AG04450 (cell line): ENCODE measurements at regions not wholly inside any gene's neighbourhood (a gene's known extent, or its start where the extent isn't known, plus 50 kb on each side); places are given as distances from the start of the nearest gene placed in this dataset.

ENCODE experiments used
- CTCF ChIA-PET: fragments of 300-600, 350-600 bp; formaldehyde crosslinking; extraction: SDS; loops from one replicate; lab custom pipeline; 2022; ENCODE audit warnings: antibody characterized with exemption, inconsistent platforms; lab: Charles Lee
- POLR2A ChIA-PET: fragments of 350-600 bp; formaldehyde crosslinking; extraction: SDS; loops from one replicate; lab custom pipeline; 2021; ENCODE audit warnings: antibody characterized with exemption, inconsistent platforms; lab: Yijun Ruan, JAX
- DNase-seq: peaks from one replicate; pipeline ENCODE4 v3.0.0-alpha.2; 2011; ENCODE audit warnings: low read depth, low spot score
- H3K27ac ChIP-seq: one replicate; pipeline ENCODE4 v1.5.1; 2012; ENCODE audit warnings: low read depth, low read length, control low read depth
- H3K27me3 ChIP-seq: one replicate; pipeline ENCODE4 v1.6.0; 2012; ENCODE audit warnings: low read length; ENCODE audit not compliant: control insufficient read depth, insufficient read depth
- H3K4me3 ChIP-seq: 2 replicates; pipeline ENCODE4 v1.5.1; 2011; ENCODE audit warnings: mild to moderate bottlenecking, low read depth, low read length, control low read depth
- H3K9me3 ChIP-seq: 2 replicates; pipeline ENCODE4 v1.5.1; 2012; ENCODE audit warnings: low read length; ENCODE audit not compliant: control insufficient read depth, insufficient read depth
- TF ChIP-seq, protein P1 (sequence below): IDR thresholded peaks from 2 replicates; pipeline ENCODE4 v1.5.1; 2011; ENCODE audit warnings: low read depth, low read length, control low read depth, inconsistent platforms

DNA sequence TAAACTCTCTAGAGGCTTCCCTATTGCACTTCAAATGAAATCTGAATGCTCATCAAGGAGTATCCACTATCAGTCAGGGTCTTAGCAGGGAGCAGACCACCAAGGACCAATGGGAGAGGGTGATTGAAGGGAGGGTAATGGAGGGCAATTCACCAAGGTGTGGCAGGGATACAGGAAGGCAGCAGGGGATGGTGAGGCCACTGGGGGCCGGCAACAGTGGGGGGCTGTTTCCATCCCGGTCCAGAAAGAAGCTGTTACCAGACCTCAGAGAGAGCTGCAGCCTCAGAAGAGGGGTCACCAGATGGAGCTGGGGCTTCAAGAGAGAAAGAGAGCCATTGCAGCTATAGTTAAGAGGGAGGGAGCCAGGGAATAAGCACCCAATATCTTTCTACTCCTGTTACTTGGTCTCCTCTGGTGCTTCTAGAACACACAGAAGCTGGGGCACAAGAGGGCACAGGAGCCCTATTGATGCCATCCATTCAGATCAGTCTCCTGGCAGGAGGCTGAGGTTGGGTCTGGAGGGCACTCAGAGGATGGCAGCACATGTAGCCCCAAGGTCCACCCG is 417.6 kb downstream of the PTPRU start:
- DNase-seq = no peak
- ChIA-PET CTCF (no interaction called here), POLR2A (no interaction called here)
- peaks cover 3% of the 10 kb centered on the region; the same call in 1 of the 2 replicates for H3K9me3 ChIP-seq
- H3K27me3 ChIP-seq = peaks cover 5% of the 10 kb centered on the region
- no peak overlapping the region for H3K4me3 ChIP-seq
- H3K27ac ChIP-seq = no peak overlapping the region
- TF ChIP-seq, protein P1, sequence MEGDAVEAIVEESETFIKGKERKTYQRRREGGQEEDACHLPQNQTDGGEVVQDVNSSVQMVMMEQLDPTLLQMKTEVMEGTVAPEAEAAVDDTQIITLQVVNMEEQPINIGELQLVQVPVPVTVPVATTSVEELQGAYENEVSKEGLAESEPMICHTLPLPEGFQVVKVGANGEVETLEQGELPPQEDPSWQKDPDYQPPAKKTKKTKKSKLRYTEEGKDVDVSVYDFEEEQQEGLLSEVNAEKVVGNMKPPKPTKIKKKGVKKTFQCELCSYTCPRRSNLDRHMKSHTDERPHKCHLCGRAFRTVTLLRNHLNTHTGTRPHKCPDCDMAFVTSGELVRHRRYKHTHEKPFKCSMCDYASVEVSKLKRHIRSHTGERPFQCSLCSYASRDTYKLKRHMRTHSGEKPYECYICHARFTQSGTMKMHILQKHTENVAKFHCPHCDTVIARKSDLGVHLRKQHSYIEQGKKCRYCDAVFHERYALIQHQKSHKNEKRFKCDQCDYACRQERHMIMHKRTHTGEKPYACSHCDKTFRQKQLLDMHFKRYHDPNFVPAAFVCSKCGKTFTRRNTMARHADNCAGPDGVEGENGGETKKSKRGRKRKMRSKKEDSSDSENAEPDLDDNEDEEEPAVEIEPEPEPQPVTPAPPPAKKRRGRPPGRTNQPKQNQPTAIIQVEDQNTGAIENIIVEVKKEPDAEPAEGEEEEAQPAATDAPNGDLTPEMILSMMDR = no peak

DNA sequence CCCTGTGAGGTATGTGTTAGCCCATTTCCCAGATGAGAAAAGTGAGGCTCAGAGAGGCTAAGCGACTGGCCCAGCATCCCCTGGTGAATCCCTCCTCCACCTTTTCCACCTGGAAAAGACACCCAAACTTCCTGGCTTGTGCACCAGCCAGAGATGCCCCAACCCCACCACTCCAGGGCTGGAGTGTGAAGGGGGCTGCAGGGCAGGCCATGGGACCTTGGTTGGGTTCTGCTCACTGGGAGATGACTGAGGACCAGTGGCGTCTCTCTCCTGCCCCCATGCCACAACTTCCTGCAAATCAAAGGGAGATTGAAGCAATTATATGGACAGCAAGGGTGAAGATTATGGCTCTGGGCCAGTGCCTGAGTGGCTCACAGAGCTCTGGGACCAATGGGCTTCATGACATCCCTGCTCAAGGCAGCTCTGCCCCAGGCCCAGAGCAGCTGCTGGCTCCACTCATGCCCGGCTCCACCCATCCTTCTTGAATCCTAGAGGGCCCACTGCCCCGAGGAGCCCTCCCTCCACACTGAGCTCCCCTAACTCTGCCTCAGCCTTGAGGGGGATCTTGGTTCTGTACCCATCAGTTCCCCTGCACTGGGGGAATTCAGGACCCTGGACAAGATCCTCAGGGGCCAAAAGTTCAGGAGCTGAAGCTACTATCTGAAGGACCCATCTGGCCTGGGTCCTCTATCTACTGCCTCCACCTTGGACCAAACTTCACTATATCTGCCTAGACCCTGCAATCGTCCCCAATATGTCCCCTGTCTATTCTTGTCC is 416.9 kb downstream of the PTPRU start:
- H3K27ac ChIP-seq = no peak overlapping the region
- no peak overlapping the region for H3K4me3 ChIP-seq
- peaks cover 7% of the 10 kb centered on the region for H3K27me3 ChIP-seq
- ChIA-PET CTCF (no interaction called here), POLR2A (no interaction called here)
- DNase-seq = no peak
- TF ChIP-seq, protein P1 = no peak
- peaks cover 3% of the 10 kb centered on the region; the same call in 1 of the 2 replicates for H3K9me3 ChIP-seq

DNA sequence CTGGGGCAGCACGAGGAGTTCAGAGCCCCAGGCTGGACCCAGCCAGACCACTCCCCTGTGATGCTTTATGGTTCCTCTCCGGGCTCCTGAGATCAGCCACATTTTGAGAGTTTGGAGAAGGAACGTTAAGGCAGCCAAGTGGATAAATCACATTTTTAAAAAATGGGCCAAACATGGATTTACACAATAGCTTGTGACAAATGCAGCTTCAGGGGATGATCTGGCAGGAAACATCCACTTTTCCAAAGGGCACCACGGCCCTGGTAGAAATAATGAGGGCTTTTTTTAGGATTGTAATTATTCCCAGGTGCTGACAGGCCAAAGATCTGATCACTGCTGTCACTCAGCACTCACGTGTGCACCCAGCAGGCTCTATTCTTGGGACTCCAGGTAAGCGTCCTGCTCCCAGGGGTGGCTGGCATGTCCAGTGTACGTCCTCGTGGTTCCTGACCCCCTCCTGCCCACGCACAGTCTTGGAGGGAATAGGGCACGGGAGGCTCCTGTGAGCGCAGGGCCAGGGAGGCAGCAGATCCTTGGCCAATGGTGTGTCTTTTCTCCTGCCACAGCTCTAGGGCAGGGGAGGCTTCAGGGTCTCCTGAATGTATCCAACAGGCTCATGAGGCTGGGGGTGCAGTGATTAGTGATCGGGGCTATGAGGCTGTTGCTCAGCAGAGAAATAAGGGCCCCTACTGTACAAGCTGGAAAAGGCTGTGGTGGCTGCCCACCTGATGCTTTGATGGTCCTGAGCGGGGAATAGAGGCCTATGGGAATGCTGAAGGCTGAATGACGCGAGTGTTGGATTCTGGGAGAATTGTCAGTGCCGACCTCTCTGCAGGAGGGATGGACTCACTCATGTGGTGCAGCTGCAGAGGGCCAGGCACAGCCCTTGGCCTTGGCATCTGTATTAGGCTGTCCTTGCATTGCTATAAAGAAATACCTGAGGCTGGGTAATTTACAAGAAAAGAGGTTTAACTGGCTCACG is 415.7 kb downstream of the PTPRU start:
- peaks cover 10% of the 10 kb centered on the region for H3K27me3 ChIP-seq
- ChIA-PET CTCF (no interaction called here), POLR2A (no interaction called here)
- no peak for DNase-seq
- TF ChIP-seq, protein P1 = no peak
- no peak overlapping the region for H3K27ac ChIP-seq
- peaks cover 3% of the 10 kb centered on the region; the same call in 1 of the 2 replicates for H3K9me3 ChIP-seq
- no peak overlapping the region for H3K4me3 ChIP-seq

DNA sequence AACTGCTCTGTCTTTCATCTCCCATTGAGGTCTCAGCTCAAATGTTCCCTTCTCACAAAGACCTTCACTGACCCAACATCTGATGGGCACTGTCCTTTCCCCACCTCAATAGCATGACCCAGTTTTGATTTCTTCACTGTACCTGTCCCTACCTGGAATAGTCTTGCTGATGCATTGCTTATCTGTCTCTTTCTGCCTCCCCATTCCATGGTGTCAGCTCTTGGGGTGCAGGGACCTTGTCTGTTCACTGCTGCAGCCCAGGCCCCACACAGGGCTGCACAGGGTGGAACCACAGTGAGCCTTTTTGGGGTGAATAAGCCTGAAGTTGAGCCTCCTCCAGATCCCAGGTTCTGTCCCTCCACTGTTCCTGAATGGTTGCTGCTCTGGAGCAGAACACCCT is 414.9 kb downstream of the PTPRU start:
- POLR2A ChIA-PET = no interaction called here
- Histone ChIP-seq H3K4me3 (no peak overlapping the region), H3K27ac (no peak overlapping the region), H3K27me3 (peaks cover 10% of the 10 kb centered on the region), H3K9me3 (peaks cover 3% of the 10 kb centered on the region; the same call in 1 of the 2 replicates)
- no peak for DNase-seq
- TF ChIP-seq, protein P1 = no peak
- CTCF ChIA-PET = no interaction called here
